ENCODE measurements at regions not wholly inside any gene's neighbourhood (a gene's known extent, or its start where the extent isn't known, plus 50 kb on each side); places are given as distances from the start of the nearest gene placed in this dataset.

- no peak for TF ChIP-seq TCF12 (IDR thresholded peaks at IDR 0.05; ENCODE audit: low read depth)
- TF ChIP-seq CREB1 (IDR thresholded peaks at IDR 0.05; ENCODE audit: low read depth): no peak
- no peak for TF ChIP-seq EP300 (IDR thresholded peaks at IDR 0.05; ENCODE audit: borderline replicate concordance)
- TF ChIP-seq, protein P1, sequence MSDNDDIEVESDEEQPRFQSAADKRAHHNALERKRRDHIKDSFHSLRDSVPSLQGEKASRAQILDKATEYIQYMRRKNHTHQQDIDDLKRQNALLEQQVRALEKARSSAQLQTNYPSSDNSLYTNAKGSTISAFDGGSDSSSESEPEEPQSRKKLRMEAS (IDR thresholded peaks at IDR 0.05): no peak
These were observed 197.3 kb upstream of the LDB2 start for GRCh38 chr4:17095771-17096170.

Data from Ishikawa (cell line).